GM18868 (cell line): ENCODE measurements at regions not wholly inside any gene's neighbourhood (a gene's known extent, or its start where the extent isn't known, plus 50 kb on each side); places are given as distances from the start of the nearest gene placed in this dataset.

Experiments used
- ATAC-seq: cut with Tn5 transposase; IDR thresholded peaks from one replicate; pipeline ENCODE4 v1.9.1; 2021; ENCODE audit warnings: mild to moderate bottlenecking, moderate library complexity; ENCODE audit not compliant: unreplicated experiment

DNA sequence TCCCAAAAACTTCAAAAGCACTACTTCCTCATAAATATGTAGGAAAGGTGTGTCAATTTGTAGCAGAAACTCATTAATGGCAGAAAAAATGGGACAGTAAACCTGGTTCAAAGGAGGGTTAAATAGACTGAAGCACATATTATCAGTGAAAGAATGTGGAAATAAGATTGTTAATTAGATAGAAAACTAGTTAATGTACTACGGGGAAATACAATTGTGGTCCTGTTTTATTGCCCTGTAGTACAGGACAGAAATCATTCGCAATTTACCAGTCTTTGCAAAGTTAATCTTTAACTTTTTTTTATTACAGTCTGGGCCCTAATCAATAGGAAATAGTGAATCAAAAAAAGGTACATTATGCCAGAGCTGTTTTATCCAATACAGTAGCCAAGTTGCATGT is 82.0 kb upstream of the PAK5 start:
- ATAC-seq = no peak

DNA sequence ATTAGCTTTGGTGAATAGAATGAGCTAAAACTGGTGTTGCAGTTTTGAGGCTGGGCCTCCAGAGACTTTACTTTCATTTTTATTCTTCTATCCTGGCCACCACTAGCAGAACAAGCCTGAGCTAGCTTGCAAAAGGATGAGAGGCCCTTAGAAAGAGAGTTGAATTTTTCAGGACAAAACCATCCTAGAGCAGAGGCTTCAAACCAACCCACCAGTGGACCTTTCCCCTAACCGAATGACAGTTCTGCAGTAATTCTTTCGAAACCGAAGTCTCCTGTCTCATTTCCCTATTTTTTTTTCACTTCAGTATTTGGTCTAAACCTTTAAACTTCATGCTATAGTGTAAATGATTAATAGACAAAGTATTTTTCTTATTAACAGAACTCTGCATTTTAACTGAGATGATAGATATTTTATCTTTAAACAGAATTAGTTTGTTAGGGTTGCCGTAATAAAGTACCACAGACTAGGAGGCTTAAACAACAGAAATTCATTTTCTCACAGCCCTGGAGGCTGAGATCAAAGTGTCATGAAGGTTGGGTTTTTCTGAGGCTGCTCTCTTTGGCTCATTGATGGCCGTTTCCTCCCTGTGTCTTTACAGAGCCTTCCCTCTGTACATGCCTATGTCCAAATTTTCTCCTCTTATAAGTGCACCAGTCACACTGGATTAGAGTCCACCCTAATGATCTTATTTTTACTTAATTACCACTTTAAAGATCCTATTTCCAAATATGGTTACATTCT is 80.6 kb upstream of the PAK5 start:
- peak; percentile 85 for ATAC-seq

DNA sequence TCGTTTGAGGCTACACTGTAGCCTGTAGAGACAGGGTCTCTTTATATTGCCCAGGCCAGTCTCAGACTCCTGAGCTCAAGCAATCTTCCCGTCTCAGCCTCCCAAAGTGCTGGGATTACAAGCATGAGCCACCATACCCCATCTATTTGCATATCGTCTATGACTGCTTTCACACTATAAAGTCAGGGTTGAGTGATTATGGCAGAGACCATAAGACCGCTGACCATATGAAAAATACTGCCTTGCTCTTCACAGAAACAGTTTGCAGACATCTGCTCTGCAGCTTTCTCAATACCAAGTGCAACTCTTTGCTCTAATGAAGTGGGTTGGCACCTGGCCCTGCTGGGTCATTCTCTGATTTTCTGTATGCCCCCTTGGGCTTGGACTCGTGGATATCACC is 79.5 kb upstream of the PAK5 start:
- no peak for ATAC-seq

DNA sequence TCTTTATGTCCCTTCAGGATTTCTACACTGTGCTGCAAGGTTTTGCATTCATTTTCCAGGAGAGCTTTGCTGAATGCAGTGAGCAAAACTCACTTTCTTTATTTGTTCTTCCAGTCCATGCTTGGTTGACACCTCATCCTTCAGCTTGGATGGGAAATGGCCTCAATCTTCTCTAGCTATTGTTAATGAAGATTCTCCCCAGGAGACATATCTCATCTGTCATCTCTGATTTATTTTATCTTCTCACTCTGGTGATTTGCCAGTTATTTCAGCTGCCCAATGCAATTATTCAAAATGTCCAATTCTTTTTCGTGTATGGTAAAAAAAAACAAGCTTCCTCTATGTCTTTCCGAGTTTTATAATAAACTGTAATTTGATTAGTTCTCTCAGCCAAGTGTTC is 77.9 kb upstream of the PAK5 start:
- ATAC-seq = no peak

DNA sequence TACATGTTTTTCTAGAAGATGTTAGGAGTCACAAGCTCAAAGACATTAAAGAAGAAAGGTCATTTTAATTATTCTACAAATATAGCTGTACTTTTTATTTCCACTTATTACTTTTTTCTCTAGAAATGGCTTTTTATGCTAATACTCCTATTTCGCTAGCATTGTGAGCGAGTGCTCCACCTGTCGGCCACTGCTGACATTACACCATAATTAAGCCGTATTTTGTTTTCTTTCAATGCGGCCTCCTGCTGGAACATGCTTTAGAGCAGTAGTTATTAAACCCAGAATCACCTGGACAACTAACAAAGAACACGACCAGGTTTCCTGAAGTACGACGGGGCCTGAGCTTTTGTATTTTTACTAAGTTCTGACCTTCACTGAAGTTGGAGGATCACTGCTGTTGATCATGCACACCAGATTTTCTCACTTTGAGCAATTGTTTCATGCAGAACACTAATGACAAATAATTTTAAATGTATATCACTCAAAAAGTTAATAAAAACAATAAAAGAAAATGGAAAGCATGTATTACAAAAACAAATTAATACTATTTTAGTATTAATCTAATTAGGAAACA is 74.1 kb upstream of the PAK5 start:
- peak; percentile 65 for ATAC-seq

DNA sequence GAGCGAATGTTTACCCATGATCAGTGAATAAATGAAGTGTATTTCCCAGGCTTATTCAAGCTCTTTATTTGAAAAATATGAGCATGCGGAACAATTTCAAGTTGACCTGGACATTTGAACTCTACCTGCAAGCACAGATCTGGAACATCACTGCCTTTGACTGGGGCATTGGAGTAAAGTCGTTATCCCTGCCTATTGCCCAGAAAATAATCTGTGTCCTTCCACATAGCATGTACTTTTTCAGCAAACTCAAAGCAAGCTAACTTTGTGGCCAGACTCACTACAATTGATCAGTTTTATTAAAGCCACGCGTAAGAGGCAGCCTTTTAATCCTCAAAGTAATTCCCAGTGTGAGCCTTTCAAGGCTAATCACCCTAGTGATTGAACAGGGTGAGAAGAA is 73.4 kb upstream of the PAK5 start:
- no peak for ATAC-seq

DNA sequence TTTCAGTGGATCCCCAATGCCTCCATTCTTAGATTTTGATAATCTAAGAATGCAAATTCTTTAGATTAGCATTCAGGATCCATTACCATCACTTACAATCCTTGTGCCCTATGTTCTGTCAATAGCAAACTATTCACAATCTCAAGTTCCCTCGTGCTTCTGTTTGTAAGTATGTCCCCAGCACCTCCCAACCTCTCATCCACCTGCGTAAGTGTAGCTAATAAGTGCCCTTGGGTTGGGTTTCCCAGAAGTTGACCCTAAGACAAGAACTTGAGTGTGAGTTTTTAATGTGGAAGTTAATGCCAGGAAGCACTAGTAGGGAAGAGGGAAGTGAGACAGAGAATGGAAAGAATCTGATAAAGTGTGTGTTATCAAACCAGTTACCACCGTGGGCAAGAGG is 72.6 kb upstream of the PAK5 start:
- ATAC-seq = no peak

DNA sequence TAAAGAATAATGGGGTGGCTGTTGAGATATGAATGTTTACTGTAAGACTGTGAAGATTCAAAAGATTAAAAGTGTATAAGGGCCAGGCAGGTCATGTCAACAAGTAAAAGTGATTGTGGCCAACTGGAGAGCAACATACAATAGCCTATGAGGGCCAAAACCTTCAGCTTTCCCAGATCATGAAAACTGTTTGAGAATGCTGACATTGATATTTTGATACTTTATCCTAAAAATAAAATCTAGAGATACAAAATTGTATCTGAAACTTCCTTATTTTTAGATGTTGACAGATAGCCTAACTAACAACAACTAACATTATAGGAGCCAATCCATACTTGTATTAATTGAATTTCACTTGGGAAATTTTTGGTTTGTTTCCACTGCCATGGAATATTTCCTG is 70.3 kb upstream of the PAK5 start:
- ATAC-seq = no peak

DNA sequence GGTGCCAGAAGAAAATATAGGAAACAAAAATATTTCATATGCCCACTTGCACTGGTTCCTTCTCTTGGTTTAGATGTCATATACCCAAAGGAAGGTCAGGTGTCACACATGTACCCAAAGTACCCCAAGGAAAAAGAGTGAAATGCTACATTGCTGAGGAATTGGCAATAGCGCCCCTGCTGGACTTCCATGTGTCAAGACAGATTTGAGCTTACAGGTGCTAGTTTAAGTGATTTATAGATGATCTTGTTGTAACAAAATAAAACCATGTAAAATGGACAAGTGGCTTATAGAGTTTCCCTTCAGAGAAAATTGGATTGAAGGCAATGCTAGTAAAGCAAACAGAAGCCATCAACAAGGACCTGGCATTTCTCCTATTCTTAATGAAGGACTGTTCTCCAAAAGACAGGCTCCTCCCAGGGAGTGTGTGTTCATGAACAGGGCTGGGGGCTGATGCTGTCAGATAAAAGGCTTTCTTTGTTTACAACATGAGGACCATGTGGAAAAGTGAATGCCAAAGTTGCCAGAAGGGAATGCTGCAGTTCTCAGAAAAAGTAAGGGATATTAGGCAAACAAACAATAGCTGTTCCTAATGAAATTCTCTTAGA is 64.3 kb upstream of the PAK5 start:
- ATAC-seq = peak; percentile 60

DNA sequence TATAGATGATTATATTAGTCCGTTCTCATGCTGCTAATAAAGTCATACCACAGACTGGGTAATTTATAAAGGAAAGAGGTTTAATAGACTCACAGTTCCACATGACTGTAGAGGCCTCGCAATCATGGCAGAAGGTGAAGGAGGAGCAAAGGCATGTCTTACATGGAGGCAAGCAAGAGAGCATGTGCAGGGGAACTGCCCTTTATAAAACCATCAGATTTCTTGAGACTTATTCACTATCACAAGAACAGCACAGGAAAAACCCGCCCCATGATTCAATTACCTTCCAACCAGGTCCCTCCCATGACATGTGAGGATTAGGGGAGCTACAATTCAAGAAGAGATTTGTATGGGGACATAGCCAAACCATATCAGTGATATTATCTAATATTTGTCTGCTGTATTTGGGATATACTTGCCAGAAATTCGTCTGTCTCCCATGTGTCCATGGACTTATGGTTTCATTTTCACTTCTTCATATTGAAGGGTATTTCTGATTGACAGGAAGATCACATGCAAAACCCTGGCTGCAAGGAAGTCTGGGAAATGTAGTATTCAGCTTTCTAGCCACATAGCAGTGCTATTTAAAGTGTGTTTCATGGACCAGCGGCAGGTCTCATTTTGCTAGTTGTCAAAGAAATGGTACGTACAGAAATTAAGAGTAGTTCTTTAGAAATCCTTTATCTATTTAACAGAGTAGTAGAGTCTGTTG is 50.5 kb upstream of the PAK5 start:
- ATAC-seq = peak; percentile 96
